A549 (cell line): ENCODE measurements at regions not wholly inside any gene's neighbourhood (a gene's known extent, or its start where the extent isn't known, plus 50 kb on each side); places are given as distances from the start of the nearest gene placed in this dataset.

Experiments
- BHLHE40 ChIP-seq: IDR thresholded peaks from 2 replicates; pipeline ENCODE4 v1.6.1; 2012; ENCODE audit warnings: low read depth, low read length, inconsistent platforms
- CBX2 ChIP-seq: fragments of 200-600 bp; sonication (generic); IDR thresholded peaks from 2 replicates; pipeline ENCODE4 v1.6.1; 2016; ENCODE audit warnings: low read depth, mild to moderate bottlenecking, borderline replicate concordance
- EP300 ChIP-seq, 2 experiments: fragments of >200 bp; sonication (Bioruptor Twin); formaldehyde crosslinking; IDR thresholded peaks; 2 replicates in 1 of 2; 3 replicates in 1 of 2; pipeline ENCODE4 v1.6.1; 2016 to 2017
- HOXA7 ChIP-seq: fragments of 250-450 bp; sonication (Bioruptor Pico); IDR thresholded peaks from 2 replicates; pipeline ENCODE4 v1.5.0; 2020; ENCODE audit warnings: mild to moderate bottlenecking, moderate library complexity
- KDM1A ChIP-seq: fragments of 200-600 bp; sonication (generic); IDR thresholded peaks from 2 replicates; pipeline ENCODE4 v1.6.1; 2016; ENCODE audit warnings: low read depth, mild to moderate bottlenecking
- MAZ ChIP-seq: fragments of 150-350 bp; IDR thresholded peaks from 2 replicates; pipeline ENCODE4 v1.6.1; 2014; ENCODE audit warnings: antibody characterized with exemption, low read depth, low read length, borderline replicate concordance
- POLR2A ChIP-seq: IDR thresholded peaks from 2 replicates; pipeline ENCODE4 v1.6.1; 2012; ENCODE audit warnings: mild to moderate bottlenecking, low read length
- POLR2AphosphoS2 ChIP-seq: conservative IDR thresholded peaks from 2 replicates; pipeline ENCODE4 v1.6.1; 2012; ENCODE audit warnings: low read length, improper control_type of control experiment, inconsistent platforms
- RAD21 ChIP-seq, 2 experiments: fragments of >200 bp in 1 of 2; sonication (Bioruptor Twin) in 1 of 2; formaldehyde crosslinking in 1 of 2; IDR thresholded peaks in 1 of 2; conservative IDR thresholded peaks in 1 of 2; 2 replicates in 1 of 2; 3 replicates in 1 of 2; pipeline ENCODE4 v1.6.1; 2012 to 2018; ENCODE audit warnings: inconsistent platforms in 1 of 2
- RNF2 ChIP-seq: fragments of 200-600 bp; sonication (generic); IDR thresholded peaks from 2 replicates; pipeline ENCODE4 v1.6.1; 2016; ENCODE audit warnings: low read depth, mild to moderate bottlenecking, antibody characterized with exemption, moderate library complexity, borderline replicate concordance
- TP53 ChIP-seq: fragments of 250-450 bp; sonication (Bioruptor Pico); IDR thresholded peaks from 2 replicates; pipeline ENCODE4 v1.5.0; 2021; ENCODE audit warnings: mild to moderate bottlenecking, moderate library complexity
- TF ChIP-seq, protein P1 (sequence below): fragments of >200 bp; sonication (Bioruptor Twin); formaldehyde crosslinking; IDR thresholded peaks from 3 replicates; pipeline ENCODE4 v1.5.1; 2016
- TF ChIP-seq, protein P2 (sequence below): fragments of 200-600 bp; sonication (generic); IDR thresholded peaks from 2 replicates; pipeline ENCODE4 v1.6.1; 2016; ENCODE audit warnings: antibody characterized with exemption, mild to moderate bottlenecking, moderate library complexity
- TF ChIP-seq, protein P3 (sequence below): fragments of >200 bp; sonication (Bioruptor Twin); formaldehyde crosslinking; IDR thresholded peaks from 3 replicates; pipeline ENCODE4 v1.6.1; 2016

- TF ChIP-seq, protein P1, sequence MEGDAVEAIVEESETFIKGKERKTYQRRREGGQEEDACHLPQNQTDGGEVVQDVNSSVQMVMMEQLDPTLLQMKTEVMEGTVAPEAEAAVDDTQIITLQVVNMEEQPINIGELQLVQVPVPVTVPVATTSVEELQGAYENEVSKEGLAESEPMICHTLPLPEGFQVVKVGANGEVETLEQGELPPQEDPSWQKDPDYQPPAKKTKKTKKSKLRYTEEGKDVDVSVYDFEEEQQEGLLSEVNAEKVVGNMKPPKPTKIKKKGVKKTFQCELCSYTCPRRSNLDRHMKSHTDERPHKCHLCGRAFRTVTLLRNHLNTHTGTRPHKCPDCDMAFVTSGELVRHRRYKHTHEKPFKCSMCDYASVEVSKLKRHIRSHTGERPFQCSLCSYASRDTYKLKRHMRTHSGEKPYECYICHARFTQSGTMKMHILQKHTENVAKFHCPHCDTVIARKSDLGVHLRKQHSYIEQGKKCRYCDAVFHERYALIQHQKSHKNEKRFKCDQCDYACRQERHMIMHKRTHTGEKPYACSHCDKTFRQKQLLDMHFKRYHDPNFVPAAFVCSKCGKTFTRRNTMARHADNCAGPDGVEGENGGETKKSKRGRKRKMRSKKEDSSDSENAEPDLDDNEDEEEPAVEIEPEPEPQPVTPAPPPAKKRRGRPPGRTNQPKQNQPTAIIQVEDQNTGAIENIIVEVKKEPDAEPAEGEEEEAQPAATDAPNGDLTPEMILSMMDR: no peak
- no peak for TF ChIP-seq HOXA7 (CRISPR knock-in tag)
- TF ChIP-seq MAZ: no peak
- TF ChIP-seq KDM1A: no peak
- no peak for TF ChIP-seq EP300 (IDR thresholded peaks at IDR 0.05)
- no peak for TF ChIP-seq POLR2AphosphoS2
- no peak for TF ChIP-seq RNF2
- TF ChIP-seq, protein P2, sequence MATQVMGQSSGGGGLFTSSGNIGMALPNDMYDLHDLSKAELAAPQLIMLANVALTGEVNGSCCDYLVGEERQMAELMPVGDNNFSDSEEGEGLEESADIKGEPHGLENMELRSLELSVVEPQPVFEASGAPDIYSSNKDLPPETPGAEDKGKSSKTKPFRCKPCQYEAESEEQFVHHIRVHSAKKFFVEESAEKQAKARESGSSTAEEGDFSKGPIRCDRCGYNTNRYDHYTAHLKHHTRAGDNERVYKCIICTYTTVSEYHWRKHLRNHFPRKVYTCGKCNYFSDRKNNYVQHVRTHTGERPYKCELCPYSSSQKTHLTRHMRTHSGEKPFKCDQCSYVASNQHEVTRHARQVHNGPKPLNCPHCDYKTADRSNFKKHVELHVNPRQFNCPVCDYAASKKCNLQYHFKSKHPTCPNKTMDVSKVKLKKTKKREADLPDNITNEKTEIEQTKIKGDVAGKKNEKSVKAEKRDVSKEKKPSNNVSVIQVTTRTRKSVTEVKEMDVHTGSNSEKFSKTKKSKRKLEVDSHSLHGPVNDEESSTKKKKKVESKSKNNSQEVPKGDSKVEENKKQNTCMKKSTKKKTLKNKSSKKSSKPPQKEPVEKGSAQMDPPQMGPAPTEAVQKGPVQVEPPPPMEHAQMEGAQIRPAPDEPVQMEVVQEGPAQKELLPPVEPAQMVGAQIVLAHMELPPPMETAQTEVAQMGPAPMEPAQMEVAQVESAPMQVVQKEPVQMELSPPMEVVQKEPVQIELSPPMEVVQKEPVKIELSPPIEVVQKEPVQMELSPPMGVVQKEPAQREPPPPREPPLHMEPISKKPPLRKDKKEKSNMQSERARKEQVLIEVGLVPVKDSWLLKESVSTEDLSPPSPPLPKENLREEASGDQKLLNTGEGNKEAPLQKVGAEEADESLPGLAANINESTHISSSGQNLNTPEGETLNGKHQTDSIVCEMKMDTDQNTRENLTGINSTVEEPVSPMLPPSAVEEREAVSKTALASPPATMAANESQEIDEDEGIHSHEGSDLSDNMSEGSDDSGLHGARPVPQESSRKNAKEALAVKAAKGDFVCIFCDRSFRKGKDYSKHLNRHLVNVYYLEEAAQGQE: no peak
- TF ChIP-seq CBX2: no peak
- no peak for TF ChIP-seq POLR2A
- TF ChIP-seq, protein P3, sequence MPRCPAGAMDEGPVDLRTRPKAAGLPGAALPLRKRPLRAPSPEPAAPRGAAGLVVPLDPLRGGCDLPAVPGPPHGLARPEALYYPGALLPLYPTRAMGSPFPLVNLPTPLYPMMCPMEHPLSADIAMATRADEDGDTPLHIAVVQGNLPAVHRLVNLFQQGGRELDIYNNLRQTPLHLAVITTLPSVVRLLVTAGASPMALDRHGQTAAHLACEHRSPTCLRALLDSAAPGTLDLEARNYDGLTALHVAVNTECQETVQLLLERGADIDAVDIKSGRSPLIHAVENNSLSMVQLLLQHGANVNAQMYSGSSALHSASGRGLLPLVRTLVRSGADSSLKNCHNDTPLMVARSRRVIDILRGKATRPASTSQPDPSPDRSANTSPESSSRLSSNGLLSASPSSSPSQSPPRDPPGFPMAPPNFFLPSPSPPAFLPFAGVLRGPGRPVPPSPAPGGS: no peak
- no peak for TF ChIP-seq TP53 (CRISPR knock-in tag)
- no peak for TF ChIP-seq BHLHE40
- no peak for TF ChIP-seq RAD21 (conservative IDR thresholded peaks at IDR 0.05 in 1 of 2, IDR thresholded peaks at IDR 0.05 in 1 of 2)
Measured at GRCh38 chr15:47933865-47934264, 186.9 kb upstream of the SLC24A5 start.
